AG04449 (cell line): ENCODE measurements at regions not wholly inside any gene's neighbourhood (a gene's known extent, or its start where the extent isn't known, plus 50 kb on each side); places are given as distances from the start of the nearest gene placed in this dataset.

Experiments
- CTCF ChIA-PET: fragments of 350-600 bp; formaldehyde crosslinking; extraction: SDS; loops from one replicate; lab custom pipeline; 2021; ENCODE audit warnings: antibody characterized with exemption; lab: Yijun Ruan, JAX
- POLR2A ChIA-PET: fragments of 400-600, 350-600 bp; formaldehyde crosslinking; extraction: SDS; loops from one replicate; lab custom pipeline; 2020; ENCODE audit warnings: antibody characterized with exemption, inconsistent platforms; lab: Yijun Ruan, JAX
- DNase-seq: peaks from one replicate; pipeline ENCODE4 v3.0.0-alpha.2; 2010; ENCODE audit warnings: low read depth, low spot score
- H3K4me3 ChIP-seq: 2 replicates; pipeline ENCODE4 v1.5.1; 2011; ENCODE audit warnings: low read depth, mild to moderate bottlenecking, control low read depth, low read length
- TF ChIP-seq, protein P1 (sequence below): IDR thresholded peaks from one replicate; pipeline ENCODE4 v1.5.1; 2011; ENCODE audit warnings: mild to moderate bottlenecking, moderate library complexity, low read length, control low read depth, inconsistent platforms; ENCODE audit not compliant: insufficient read depth; ENCODE audit errors: missing control alignments

DNA sequence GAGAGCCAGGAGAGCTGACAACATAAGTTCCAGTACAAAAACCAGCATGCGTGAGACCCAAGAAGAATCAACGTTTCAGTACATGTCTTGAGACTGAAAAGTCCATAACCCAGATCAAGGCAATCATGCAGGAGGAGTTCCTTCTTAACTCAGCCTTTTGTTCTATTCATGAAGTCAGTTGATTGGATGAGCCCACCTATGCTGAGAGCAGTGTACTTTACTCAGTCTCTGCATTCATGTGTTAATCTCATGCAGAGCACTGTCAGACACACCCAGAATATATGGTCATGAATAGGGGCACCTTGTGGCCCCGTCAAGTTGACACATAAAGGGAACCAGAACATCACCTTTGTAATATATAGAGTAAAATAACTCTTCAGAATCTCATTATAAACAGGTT, 653.6 kb upstream of the CNTNAP5 start:
- TF ChIP-seq, protein P1, sequence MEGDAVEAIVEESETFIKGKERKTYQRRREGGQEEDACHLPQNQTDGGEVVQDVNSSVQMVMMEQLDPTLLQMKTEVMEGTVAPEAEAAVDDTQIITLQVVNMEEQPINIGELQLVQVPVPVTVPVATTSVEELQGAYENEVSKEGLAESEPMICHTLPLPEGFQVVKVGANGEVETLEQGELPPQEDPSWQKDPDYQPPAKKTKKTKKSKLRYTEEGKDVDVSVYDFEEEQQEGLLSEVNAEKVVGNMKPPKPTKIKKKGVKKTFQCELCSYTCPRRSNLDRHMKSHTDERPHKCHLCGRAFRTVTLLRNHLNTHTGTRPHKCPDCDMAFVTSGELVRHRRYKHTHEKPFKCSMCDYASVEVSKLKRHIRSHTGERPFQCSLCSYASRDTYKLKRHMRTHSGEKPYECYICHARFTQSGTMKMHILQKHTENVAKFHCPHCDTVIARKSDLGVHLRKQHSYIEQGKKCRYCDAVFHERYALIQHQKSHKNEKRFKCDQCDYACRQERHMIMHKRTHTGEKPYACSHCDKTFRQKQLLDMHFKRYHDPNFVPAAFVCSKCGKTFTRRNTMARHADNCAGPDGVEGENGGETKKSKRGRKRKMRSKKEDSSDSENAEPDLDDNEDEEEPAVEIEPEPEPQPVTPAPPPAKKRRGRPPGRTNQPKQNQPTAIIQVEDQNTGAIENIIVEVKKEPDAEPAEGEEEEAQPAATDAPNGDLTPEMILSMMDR: no peak
- CTCF ChIA-PET: no interaction called here
- no peak for DNase-seq
- POLR2A ChIA-PET: no interaction called here
- H3K4me3 ChIP-seq: no peak overlapping the region

DNA sequence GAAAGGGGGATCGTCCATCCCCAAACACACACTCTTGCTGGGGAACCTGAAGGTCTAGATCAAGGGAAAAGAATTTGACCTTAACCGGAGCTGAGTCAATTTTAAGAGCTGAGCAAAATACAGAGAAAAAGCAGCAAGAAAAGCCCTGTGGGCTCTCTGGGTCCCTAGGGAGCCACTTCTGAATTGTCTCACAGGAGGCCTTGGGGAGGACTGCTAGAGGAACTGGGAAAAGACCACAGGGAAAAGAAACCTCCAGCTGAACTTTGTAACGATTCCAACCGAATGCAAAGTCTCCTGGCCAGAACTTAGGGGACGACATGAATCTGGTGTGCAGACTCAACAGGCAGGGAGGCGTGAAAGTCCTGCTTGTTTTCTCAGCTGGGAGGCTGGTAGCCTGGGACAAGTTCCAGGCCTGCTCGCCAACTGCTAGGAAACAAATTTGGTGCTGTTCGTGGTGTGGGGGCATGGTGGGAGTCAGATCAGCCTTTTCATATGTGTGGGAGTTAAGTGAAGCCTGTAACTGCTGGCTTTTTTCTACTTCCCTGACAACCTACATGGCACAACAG, 644.6 kb upstream of the CNTNAP5 start:
- CTCF ChIA-PET: no interaction called here
- DNase-seq: no peak
- TF ChIP-seq, protein P1: no peak
- POLR2A ChIA-PET: interaction anchor here (0.7 kb wide), 1 partner anchor 1947 kb away, joined by 3 read pairs; no protein-coding TSS in a partner anchor
- no peak overlapping the region for H3K4me3 ChIP-seq

DNA sequence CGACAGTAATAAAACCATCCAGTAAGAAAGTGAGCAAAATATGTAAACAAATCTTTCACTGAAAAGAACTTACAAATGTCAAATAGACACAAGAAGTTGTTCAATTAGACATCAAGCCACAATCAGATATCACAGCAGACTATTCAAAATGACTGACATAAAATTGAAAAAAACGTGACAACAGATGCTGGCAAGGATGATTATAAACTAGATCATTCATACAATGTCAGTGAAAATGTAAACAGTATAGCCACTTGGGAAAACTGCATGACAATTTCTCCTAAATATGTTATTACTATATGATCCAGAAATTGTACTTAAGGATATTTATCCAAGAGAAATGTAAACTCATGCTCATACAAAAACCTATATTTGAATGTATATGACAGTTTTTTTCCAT, 609.4 kb upstream of the CNTNAP5 start:
- TF ChIP-seq, protein P1: no peak
- no peak for DNase-seq
- no peak overlapping the region for H3K4me3 ChIP-seq
- POLR2A ChIA-PET: no interaction called here
- CTCF ChIA-PET: no interaction called here

DNA sequence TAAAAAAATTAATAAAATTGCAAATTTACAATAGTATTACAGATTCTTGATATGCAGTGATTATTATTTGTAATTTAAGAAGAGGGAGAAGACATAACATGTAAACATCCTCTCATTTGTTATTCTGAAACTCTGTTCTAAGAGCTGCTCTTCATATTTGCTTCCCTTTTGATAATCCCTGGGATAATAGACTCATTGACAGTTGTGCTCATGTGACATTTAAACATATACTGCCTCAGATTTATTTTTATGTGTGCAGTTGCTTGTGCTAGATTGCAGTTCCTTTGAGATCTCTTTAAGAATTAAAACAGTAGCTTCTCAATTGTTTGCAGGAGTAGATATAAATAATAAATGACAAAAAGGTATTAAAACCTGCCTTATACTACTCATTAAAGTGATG, 605.1 kb upstream of the CNTNAP5 start:
- ChIA-PET POLR2A (no interaction called here), CTCF (no interaction called here)
- DNase-seq: no peak
- TF ChIP-seq, protein P1: no peak
- no peak overlapping the region for H3K4me3 ChIP-seq

DNA sequence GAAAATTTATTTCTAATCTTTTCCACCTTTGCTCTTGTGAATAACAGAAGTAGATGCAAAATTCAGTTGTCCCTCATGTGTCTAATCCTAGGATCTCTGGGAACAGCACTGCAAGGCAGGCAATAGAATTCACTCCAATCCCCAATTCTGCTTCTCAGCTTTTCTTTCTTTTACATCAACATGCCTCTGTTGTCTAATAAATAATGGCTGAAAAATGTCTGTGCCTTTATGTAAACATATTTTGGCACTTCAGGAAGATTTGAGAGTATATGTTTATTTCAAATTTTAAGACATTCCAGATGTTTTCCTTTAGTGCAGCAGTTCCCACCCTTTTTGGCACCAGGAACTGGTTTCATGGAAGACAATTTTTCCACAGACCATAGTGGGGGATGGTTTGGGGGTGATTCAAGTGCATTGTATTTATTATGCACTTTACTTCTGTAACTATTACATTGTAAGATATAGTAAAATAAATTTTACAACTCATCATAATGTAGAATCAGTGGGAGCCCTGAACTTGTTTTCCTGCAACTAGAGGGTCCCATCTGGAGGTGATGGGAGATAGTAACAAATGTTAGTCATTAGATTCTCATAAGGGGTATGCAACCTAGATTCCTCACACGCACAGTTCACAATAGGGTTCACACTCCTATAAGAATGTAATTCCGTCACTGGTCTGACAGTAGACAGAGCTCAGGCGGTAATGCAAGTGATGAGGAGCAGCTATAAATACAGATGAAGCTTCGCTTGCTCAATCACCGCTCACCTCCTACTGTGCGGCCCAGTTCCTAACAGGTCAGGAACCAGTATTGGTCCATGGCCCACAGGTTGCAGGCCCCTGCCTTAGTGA, 590.3 kb upstream of the CNTNAP5 start:
- TF ChIP-seq, protein P1: no peak
- CTCF ChIA-PET: no interaction called here
- H3K4me3 ChIP-seq: no peak overlapping the region
- no peak for DNase-seq
- POLR2A ChIA-PET: no interaction called here

DNA sequence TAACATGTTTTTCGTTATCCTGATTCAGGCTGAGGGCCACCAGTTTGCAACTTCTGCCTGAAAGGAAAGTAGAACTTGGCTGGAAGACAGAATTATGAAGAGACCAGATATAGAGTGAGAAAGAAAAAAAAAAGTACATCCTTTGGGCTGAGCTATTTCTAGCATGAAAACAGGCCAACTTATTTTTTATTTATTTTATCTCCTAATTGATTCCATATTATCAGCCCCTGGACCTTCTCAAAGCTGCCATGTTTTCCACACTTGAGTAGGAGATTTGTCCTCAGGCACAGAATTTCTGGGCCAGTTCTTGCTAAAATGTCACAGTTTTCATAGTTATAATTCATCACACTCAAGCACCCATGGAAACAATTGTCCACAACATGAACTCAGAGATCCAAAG, 586.8 kb upstream of the CNTNAP5 start:
- TF ChIP-seq, protein P1: no peak
- ChIA-PET CTCF (no interaction called here), POLR2A (no interaction called here)
- H3K4me3 ChIP-seq: no peak overlapping the region
- DNase-seq: no peak
